Fibroblast of skin of left biceps (primary cell): ENCODE measurements at regions not wholly inside any gene's neighbourhood (a gene's known extent, or its start where the extent isn't known, plus 50 kb on each side); places are given as distances from the start of the nearest gene placed in this dataset.

Source experiments
- DNase-seq, 2 experiments: peaks; one replicate each; pipeline ENCODE4 v3.0.0-alpha.2; 2013; ENCODE audit warnings: low read depth in 2 of 2

- no peak for DNase-seq
These were observed 52.8 kb downstream of the FAM43A start for GRCh38 chr3:194738254-194739093.

- DNase-seq = no peak
These were observed 54.0 kb downstream of the FAM43A start for GRCh38 chr3:194739498-194740284.

GRCh38 chr3:194740859-194741491 is 55.3 kb downstream of the FAM43A start:
- DNase-seq = peak; percentile 25 to 31

GRCh38 chr3:194741916-194742315 is 56.2 kb downstream of the FAM43A start:
- no peak for DNase-seq

- no peak for DNase-seq
These were observed 59.1 kb downstream of the FAM43A start for GRCh38 chr3:194744826-194745225.

- DNase-seq = no peak
These were observed 59.9 kb downstream of the FAM43A start for GRCh38 chr3:194745422-194746184.

GRCh38 chr3:194748225-194748624 is 62.5 kb downstream of the FAM43A start:
- no peak for DNase-seq

- DNase-seq = no peak
These were observed 64.2 kb downstream of the FAM43A start for GRCh38 chr3:194749631-194750490.

- DNase-seq = no peak
These were observed 64.8 kb downstream of the FAM43A start for GRCh38 chr3:194750491-194750828.

GRCh38 chr3:194755671-194756459 is 70.2 kb downstream of the FAM43A start:
- no peak for DNase-seq

- no peak for DNase-seq
These were observed 70.7 kb downstream of the FAM43A start for GRCh38 chr3:194756460-194756779.

GRCh38 chr3:194756791-194757325 is 71.2 kb downstream of the FAM43A start:
- no peak for DNase-seq

GRCh38 chr3:194757647-194758061 is 72.0 kb downstream of the FAM43A start:
- no peak for DNase-seq

- no peak for DNase-seq
These were observed 73.0 kb downstream of the FAM43A start for GRCh38 chr3:194758716-194759115.

GRCh38 chr3:194760494-194761137 is 74.9 kb downstream of the FAM43A start:
- DNase-seq = no peak

GRCh38 chr3:194761384-194761783 is 75.7 kb downstream of the FAM43A start:
- no peak for DNase-seq

GRCh38 chr3:194766845-194767244 is 81.2 kb downstream of the FAM43A start:
- DNase-seq = no peak

- DNase-seq = no peak
These were observed 81.9 kb downstream of the FAM43A start for GRCh38 chr3:194767446-194768207.

- DNase-seq = no peak
These were observed 82.9 kb downstream of the FAM43A start for GRCh38 chr3:194768586-194768985.
